ENCODE measurements at regions not wholly inside any gene's neighbourhood (a gene's known extent, or its start where the extent isn't known, plus 50 kb on each side); places are given as distances from the start of the nearest gene placed in this dataset.

- TF ChIP-seq CTCF (conservative IDR thresholded peaks at IDR 0.05; ENCODE audit: low read length), result no peak
These were observed 235.9 kb downstream of the HGF start for GRCh38 chr7:81533931-81534330.

GRCh38 chr7:81533426-81533825 is 236.4 kb downstream of the HGF start:
- no peak for DNase-seq (ENCODE audit: low read depth)
- no peak overlapping the region for H3K4me3 ChIP-seq (ENCODE audit: low read length)
- TF ChIP-seq CTCF (conservative IDR thresholded peaks at IDR 0.05; ENCODE audit: low read length), result no peak

More at GRCh38 chr7:81533931-81534330, 235.9 kb downstream of the HGF start:
- no peak overlapping the region for H3K4me3 ChIP-seq (ENCODE audit: low read length)
- no peak for DNase-seq (ENCODE audit: low read depth)

GRCh38 chr7:81529785-81530184 is 240.1 kb downstream of the HGF start:
- H3K4me3 ChIP-seq (ENCODE audit: low read length), result no peak overlapping the region
- TF ChIP-seq CTCF (conservative IDR thresholded peaks at IDR 0.05; ENCODE audit: low read length), result no peak
- DNase-seq (ENCODE audit: low read depth), result no peak

- DNase-seq (ENCODE audit: low read depth), result no peak
- 0 out of 2 replicates have a peak, but pooled peaks have one; percentile 21 for TF ChIP-seq CTCF (conservative IDR thresholded peaks at IDR 0.05; ENCODE audit: low read length)
- H3K4me3 ChIP-seq (ENCODE audit: low read length), result no peak overlapping the region
These were observed 242.2 kb downstream of the HGF start for GRCh38 chr7:81527651-81528050.

GRCh38 chr7:81526971-81527370 is 242.9 kb downstream of the HGF start:
- no peak for DNase-seq (ENCODE audit: low read depth)
- TF ChIP-seq CTCF (conservative IDR thresholded peaks at IDR 0.05; ENCODE audit: low read length), result no peak
- no peak overlapping the region for H3K4me3 ChIP-seq (ENCODE audit: low read length)

GRCh38 chr7:81525841-81526240 is 244.0 kb downstream of the HGF start:
- no peak for TF ChIP-seq CTCF (conservative IDR thresholded peaks at IDR 0.05; ENCODE audit: low read length)
- no peak overlapping the region for H3K4me3 ChIP-seq (ENCODE audit: low read length)
- DNase-seq (ENCODE audit: low read depth), result no peak

- DNase-seq (ENCODE audit: low read depth), result no peak
- no peak overlapping the region for H3K4me3 ChIP-seq (ENCODE audit: low read length)
- no peak for TF ChIP-seq CTCF (conservative IDR thresholded peaks at IDR 0.05; ENCODE audit: low read length)
These were observed 250.0 kb downstream of the HGF start for GRCh38 chr7:81519886-81520285.

All from AG10803 (cell line).